Panc1 (cell line): ENCODE measurements at regions not wholly inside any gene's neighbourhood (a gene's known extent, or its start where the extent isn't known, plus 50 kb on each side); places are given as distances from the start of the nearest gene placed in this dataset.

Source experiments
- ATAC-seq: fragments of 200-7000 bp; cut with Tn5 transposase; 2 replicates; pipeline ENCODE4 v1.9.1; 2020; ENCODE audit warnings: mild to moderate bottlenecking, moderate library complexity
- BruUV-seq: library from RNA; stranded (reverse); fragments of 400-500 nt; replicated peaks from 2 replicates; lab custom pipeline; 2021; lab: Mats Ljungman, UMichigan
- CTCF ChIA-PET: fragments of 300-600 bp; sonication (Branson Sonifier 250); formaldehyde crosslinking; loops from one replicate; lab custom pipeline; 2022; ENCODE audit warnings: antibody characterized with exemption; lab: Charles Lee
- POLR2A ChIA-PET: fragments of 300-600 bp; sonication (Branson Sonifier 250); formaldehyde crosslinking; loops from one replicate; lab custom pipeline; 2022; ENCODE audit warnings: antibody characterized with exemption; lab: Charles Lee
- DNase-seq: peaks from one replicate; pipeline ENCODE4 v3.0.0-alpha.2; 2010; ENCODE audit warnings: low read depth, low spot score
- H3K27ac ChIP-seq: 2 replicates; pipeline ENCODE4 v1.5.1; 2011; ENCODE audit warnings: mild to moderate bottlenecking, low read length, inconsistent platforms
- H3K27me3 ChIP-seq: fragments of 200-500 bp; sonication (Bioruptor generic); 2 replicates; pipeline ENCODE4 v1.6.0; 2014; ENCODE audit warnings: low read length, inconsistent platforms; ENCODE audit not compliant: control insufficient read depth, insufficient read depth
- H3K36me3 ChIP-seq: fragments of 200-500 bp; sonication (Bioruptor generic); 2 replicates; pipeline ENCODE4 v1.5.1; 2014; ENCODE audit warnings: inconsistent platforms, mild to moderate bottlenecking, low read length, moderate library complexity; ENCODE audit not compliant: control insufficient read depth, insufficient read depth
- H3K4me1 ChIP-seq: 2 replicates; pipeline ENCODE4 v1.5.1; 2011; ENCODE audit warnings: inconsistent platforms, mild to moderate bottlenecking, low read length, moderate library complexity; ENCODE audit not compliant: control insufficient read depth, insufficient read depth
- H3K4me3 ChIP-seq, 2 experiments: 2 replicates each; pipeline ENCODE4 v1.5.1; 2011 to 2012; ENCODE audit warnings: low read depth in 2 of 2, low read length in 2 of 2, mild to moderate bottlenecking in 2 of 2, inconsistent platforms in 1 of 2, moderate library complexity in 1 of 2
- H3K9me3 ChIP-seq: fragments of 200-500 bp; sonication (Bioruptor generic); 2 replicates; pipeline ENCODE4 v1.5.1; 2014; ENCODE audit warnings: low read depth, mild to moderate bottlenecking, inconsistent platforms, low read length, moderate library complexity; ENCODE audit not compliant: control insufficient read depth, insufficient read depth
- POLR2AphosphoS5 ChIP-seq: IDR thresholded peaks from 2 replicates; pipeline ENCODE4 v1.6.1; 2012; ENCODE audit warnings: mild to moderate bottlenecking, low read depth, low read length, moderate library complexity
- SIN3A ChIP-seq: IDR thresholded peaks from 2 replicates; pipeline ENCODE4 v1.6.1; 2012; ENCODE audit warnings: low read depth, mild to moderate bottlenecking, low read length, moderate library complexity, borderline replicate concordance; ENCODE audit not compliant: insufficient read depth
- TCF7L2 ChIP-seq: IDR thresholded peaks from 2 replicates; pipeline ENCODE4 v1.6.1; 2011; ENCODE audit warnings: mild to moderate bottlenecking, low read depth, low read length, inconsistent platforms
- in situ Hi-C: cut with HindIII; loops from 2 replicates; pipeline ENCODE4 v1.10.0; 2016; ENCODE audit warnings: low sequenced_read_pairs, low pct_unique_long_range_greater_than_20kb
- intact Hi-C: fragments of 100-400 bp; cut with micrococcal nuclease; formaldehyde crosslinking; loops from one replicate; pipeline ENCODE4 v1.10.0; 2022; ENCODE audit not compliant: unreplicated experiment
- TF ChIP-seq, protein P1 (sequence below), 2 experiments: IDR thresholded peaks; 2 replicates each; pipeline ENCODE4 v1.6.1; 2011 to 2012; ENCODE audit warnings: low read depth in 2 of 2, control low read depth in 1 of 2, low read length in 1 of 2, mild to moderate bottlenecking in 1 of 2, moderate library complexity in 1 of 2; ENCODE audit not compliant: insufficient read depth in 1 of 2
- TF ChIP-seq, protein P2 (sequence below): fragments of 450-650 bp; IDR thresholded peaks from 2 replicates; pipeline ENCODE4 v1.5.1; 2017; ENCODE audit warnings: mild to moderate bottlenecking

DNA sequence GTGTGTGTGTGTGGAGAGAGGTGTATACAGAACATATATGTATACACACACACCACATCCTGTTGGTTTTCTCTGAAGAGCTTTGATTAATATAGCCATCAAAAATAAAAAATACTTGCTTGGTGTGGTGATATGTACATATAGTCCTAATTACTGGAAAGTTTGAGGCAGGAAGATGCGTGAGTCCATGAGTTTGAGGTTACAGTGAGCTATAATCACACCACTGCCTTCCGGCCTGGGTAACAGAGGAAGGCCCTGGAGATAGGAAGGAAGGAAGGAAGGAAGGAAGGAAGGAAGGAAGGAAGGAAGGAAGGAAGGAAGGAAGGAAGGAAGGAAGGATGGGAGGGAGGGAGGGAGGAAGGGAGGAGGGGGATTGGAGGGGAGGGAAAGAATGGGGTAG is 360.4 kb upstream of the CPEB2 start:
- Histone ChIP-seq H3K27ac (no peak overlapping the region), H3K27me3 (no peaks in the 10 kb centered on the region), H3K4me3 (no peak overlapping the region), H3K4me1 (no peaks in the 10 kb centered on the region), H3K9me3 (no peaks in the 10 kb centered on the region), H3K36me3 (no peaks in the 10 kb centered on the region)
- CTCF ChIA-PET: no interaction called here
- intact Hi-C loops (no loop called here), in situ Hi-C loops (no loop called here)
- BruUV-seq: no TSS peak
- no peak for ATAC-seq
- POLR2A ChIA-PET: no interaction called here
- DNase-seq: no peak
- TF ChIP-seq TCF7L2: no peak
- no peak for TF ChIP-seq POLR2AphosphoS5
- TF ChIP-seq, protein P1, sequence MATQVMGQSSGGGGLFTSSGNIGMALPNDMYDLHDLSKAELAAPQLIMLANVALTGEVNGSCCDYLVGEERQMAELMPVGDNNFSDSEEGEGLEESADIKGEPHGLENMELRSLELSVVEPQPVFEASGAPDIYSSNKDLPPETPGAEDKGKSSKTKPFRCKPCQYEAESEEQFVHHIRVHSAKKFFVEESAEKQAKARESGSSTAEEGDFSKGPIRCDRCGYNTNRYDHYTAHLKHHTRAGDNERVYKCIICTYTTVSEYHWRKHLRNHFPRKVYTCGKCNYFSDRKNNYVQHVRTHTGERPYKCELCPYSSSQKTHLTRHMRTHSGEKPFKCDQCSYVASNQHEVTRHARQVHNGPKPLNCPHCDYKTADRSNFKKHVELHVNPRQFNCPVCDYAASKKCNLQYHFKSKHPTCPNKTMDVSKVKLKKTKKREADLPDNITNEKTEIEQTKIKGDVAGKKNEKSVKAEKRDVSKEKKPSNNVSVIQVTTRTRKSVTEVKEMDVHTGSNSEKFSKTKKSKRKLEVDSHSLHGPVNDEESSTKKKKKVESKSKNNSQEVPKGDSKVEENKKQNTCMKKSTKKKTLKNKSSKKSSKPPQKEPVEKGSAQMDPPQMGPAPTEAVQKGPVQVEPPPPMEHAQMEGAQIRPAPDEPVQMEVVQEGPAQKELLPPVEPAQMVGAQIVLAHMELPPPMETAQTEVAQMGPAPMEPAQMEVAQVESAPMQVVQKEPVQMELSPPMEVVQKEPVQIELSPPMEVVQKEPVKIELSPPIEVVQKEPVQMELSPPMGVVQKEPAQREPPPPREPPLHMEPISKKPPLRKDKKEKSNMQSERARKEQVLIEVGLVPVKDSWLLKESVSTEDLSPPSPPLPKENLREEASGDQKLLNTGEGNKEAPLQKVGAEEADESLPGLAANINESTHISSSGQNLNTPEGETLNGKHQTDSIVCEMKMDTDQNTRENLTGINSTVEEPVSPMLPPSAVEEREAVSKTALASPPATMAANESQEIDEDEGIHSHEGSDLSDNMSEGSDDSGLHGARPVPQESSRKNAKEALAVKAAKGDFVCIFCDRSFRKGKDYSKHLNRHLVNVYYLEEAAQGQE (IDR thresholded peaks at IDR 0.05; ENCODE audit: insufficient read depth in 1 of 2, low read depth in 2 of 2, low read length in 1 of 2): no peak
- no peak for TF ChIP-seq SIN3A
- TF ChIP-seq, protein P2, sequence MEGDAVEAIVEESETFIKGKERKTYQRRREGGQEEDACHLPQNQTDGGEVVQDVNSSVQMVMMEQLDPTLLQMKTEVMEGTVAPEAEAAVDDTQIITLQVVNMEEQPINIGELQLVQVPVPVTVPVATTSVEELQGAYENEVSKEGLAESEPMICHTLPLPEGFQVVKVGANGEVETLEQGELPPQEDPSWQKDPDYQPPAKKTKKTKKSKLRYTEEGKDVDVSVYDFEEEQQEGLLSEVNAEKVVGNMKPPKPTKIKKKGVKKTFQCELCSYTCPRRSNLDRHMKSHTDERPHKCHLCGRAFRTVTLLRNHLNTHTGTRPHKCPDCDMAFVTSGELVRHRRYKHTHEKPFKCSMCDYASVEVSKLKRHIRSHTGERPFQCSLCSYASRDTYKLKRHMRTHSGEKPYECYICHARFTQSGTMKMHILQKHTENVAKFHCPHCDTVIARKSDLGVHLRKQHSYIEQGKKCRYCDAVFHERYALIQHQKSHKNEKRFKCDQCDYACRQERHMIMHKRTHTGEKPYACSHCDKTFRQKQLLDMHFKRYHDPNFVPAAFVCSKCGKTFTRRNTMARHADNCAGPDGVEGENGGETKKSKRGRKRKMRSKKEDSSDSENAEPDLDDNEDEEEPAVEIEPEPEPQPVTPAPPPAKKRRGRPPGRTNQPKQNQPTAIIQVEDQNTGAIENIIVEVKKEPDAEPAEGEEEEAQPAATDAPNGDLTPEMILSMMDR: no peak

DNA sequence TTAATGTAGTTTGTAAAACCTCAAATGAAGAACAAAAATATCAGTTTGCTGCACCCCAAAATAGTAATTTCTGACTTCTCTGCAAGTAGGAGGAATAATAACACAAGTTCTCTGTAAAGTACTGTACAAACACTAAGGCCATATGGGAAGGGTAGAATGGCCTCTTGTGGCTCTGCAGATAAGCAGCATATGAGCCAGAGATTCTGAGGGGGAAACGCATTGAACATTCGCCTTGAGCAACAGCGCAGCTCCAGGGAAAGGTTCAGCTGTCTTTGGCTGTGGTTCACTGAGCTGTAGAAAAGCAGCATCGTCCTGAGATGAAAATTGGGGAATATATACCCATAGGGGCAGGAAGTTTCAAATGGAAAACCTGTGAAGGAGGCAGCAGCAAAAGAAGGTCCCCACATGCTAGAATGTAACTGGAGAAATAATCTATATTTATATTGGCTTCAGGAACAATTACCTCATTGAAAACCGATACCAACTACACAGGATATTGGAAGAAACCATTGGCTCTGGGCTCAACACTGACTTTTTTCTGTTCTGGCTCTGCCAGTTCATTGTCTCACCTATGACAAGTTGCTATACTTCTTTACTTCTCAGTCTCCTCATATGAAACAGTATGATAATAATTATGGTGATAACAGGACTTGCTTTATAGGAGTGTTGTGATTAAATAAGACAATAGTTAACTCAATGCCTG is 357.6 kb upstream of the CPEB2 start:
- POLR2A ChIA-PET: no interaction called here
- intact Hi-C loops: no loop called here

More for the DNA sequence above, 357.6 kb upstream of the CPEB2 start:
- BruUV-seq: no TSS peak
- DNase-seq: no peak
- H3K27ac ChIP-seq: no peak overlapping the region
- in situ Hi-C loops: no loop called here
- CTCF ChIA-PET: no interaction called here
- no peaks in the 10 kb centered on the region for H3K36me3 ChIP-seq
- TF ChIP-seq TCF7L2 (no peak), SIN3A (no peak), POLR2AphosphoS5 (no peak)
- TF ChIP-seq, protein P1 (IDR thresholded peaks at IDR 0.05; ENCODE audit: insufficient read depth in 1 of 2, low read depth in 2 of 2, low read length in 1 of 2): no peak
- TF ChIP-seq, protein P2: no peak
- no peaks in the 10 kb centered on the region for H3K27me3 ChIP-seq
- H3K9me3 ChIP-seq: no peaks in the 10 kb centered on the region
- ATAC-seq: no peak
- no peaks in the 10 kb centered on the region for H3K4me1 ChIP-seq
- H3K4me3 ChIP-seq: no peak overlapping the region
